ENCODE measurements at regions not wholly inside any gene's neighbourhood (a gene's known extent, or its start where the extent isn't known, plus 50 kb on each side); places are given as distances from the start of the nearest gene placed in this dataset.

GRCh38 chr3:88225326-88226008, 75.7 kb downstream of the C3orf38 start:
- TF ChIP-seq CTCF (IDR thresholded peaks at IDR 0.05): no peak
- no peak for TF ChIP-seq POLR2AphosphoS5 (IDR thresholded peaks at IDR 0.05; ENCODE audit: low read depth, low read length)
- TF ChIP-seq, protein P1, sequence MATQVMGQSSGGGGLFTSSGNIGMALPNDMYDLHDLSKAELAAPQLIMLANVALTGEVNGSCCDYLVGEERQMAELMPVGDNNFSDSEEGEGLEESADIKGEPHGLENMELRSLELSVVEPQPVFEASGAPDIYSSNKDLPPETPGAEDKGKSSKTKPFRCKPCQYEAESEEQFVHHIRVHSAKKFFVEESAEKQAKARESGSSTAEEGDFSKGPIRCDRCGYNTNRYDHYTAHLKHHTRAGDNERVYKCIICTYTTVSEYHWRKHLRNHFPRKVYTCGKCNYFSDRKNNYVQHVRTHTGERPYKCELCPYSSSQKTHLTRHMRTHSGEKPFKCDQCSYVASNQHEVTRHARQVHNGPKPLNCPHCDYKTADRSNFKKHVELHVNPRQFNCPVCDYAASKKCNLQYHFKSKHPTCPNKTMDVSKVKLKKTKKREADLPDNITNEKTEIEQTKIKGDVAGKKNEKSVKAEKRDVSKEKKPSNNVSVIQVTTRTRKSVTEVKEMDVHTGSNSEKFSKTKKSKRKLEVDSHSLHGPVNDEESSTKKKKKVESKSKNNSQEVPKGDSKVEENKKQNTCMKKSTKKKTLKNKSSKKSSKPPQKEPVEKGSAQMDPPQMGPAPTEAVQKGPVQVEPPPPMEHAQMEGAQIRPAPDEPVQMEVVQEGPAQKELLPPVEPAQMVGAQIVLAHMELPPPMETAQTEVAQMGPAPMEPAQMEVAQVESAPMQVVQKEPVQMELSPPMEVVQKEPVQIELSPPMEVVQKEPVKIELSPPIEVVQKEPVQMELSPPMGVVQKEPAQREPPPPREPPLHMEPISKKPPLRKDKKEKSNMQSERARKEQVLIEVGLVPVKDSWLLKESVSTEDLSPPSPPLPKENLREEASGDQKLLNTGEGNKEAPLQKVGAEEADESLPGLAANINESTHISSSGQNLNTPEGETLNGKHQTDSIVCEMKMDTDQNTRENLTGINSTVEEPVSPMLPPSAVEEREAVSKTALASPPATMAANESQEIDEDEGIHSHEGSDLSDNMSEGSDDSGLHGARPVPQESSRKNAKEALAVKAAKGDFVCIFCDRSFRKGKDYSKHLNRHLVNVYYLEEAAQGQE (IDR thresholded peaks at IDR 0.05; ENCODE audit: insufficient read depth in 1 of 2, low read depth in 2 of 2, low read length in 1 of 2): no peak

All from Panc1 (cell line).